GM21619 (cell line): ENCODE measurements at regions not wholly inside any gene's neighbourhood (a gene's known extent, or its start where the extent isn't known, plus 50 kb on each side); places are given as distances from the start of the nearest gene placed in this dataset.

ENCODE experiments used
- ATAC-seq: cut with Tn5 transposase; IDR thresholded peaks from one replicate; pipeline ENCODE4 v1.9.1; 2021; ENCODE audit not compliant: unreplicated experiment

GRCh38 chr3:40642812-40643211, 118.1 kb downstream of the ZNF621 start:
- no peak for ATAC-seq

- ATAC-seq, result no peak
Observed at GRCh38 chr3:40645883-40646282, 121.1 kb downstream of the ZNF621 start.

GRCh38 chr3:40649346-40649745, 124.6 kb downstream of the ZNF621 start:
- ATAC-seq, result no peak

DNA sequence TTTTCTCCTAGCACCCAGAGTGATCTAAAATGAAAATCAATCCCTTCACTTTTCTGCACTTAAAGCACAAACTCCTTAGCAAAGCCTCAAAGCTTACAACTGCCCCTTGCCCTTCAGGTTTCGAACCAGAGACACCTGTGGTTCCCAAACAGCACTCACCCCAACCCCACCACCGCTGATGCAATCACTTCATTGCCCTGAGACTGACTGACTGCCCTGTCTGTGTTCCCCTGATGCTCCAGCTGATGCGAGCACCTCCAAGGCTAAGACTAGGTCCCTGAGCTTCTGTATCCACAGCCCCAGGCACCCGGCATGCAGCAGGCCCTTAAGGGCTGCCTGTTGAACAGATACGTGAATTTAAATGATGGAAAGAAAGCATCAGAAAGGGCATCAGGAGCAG, 127.3 kb downstream of the ZNF621 start:
- ATAC-seq, result no peak

- ATAC-seq, result no peak
Observed at GRCh38 chr3:40653001-40653400, 128.2 kb downstream of the ZNF621 start.

DNA sequence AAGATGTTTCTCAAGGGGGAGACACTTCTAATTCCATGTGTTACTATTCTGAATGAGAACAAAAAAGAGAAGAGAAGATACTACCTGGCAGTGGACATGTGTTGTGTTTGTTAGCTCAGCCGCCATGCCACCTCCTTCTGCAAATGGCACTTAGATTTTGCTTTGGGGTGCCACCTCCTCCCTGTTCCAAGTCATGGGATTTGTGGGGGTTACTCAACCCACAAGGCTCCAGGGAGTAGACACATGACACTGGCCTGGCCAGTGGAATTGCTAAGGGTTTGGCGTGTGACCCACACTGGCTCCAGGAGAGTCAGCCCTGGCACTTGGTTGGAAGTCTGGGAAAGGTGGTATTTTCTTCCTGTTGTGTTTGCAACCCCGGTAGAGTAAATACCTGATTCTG, 129.1 kb downstream of the ZNF621 start:
- ATAC-seq, result no peak

DNA sequence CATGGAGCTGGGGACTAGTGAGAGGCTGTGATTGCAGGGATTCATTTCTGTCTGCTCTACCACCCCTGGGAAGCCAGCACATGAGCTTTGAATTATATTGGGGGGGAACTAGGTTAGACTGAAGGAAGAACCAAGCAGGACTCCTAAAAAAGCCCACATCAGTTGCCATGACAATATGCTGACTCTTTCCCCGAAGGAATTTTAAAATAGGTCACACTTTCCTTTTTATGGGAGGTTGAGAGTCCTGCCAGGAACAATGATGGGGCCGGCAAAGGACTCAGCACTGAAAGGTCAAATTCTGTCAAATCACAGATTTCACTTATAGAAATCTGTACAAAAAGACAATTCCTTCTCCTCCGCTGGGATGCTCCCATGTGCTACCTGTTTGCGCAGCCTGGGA, 130.8 kb downstream of the ZNF621 start:
- ATAC-seq, result no peak

- ATAC-seq, result no peak
Observed at GRCh38 chr3:40657623-40658022, 132.9 kb downstream of the ZNF621 start.

- no peak for ATAC-seq
Observed at GRCh38 chr3:40658305-40658704, 133.5 kb downstream of the ZNF621 start.

GRCh38 chr3:40660554-40660953, 135.8 kb downstream of the ZNF621 start:
- no peak for ATAC-seq

DNA sequence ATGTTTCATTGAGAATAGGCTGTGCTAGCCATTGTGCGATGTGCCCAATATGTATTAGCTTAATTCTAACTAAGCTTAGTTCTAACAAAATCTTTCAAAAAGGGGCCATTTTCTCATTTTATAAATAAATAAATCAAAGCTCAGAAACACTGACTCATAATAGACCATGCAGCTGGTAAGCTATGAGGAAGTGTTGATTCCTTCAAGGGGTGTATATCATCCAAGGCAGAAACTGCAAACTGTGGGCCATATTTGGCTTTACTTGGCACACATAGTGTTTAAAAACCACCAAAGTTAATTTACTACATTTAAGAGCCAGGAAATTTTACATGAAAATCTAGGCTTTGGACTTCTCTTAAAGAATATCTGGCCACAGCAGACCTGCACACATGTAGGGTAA, 136.5 kb downstream of the ZNF621 start:
- no peak for ATAC-seq

DNA sequence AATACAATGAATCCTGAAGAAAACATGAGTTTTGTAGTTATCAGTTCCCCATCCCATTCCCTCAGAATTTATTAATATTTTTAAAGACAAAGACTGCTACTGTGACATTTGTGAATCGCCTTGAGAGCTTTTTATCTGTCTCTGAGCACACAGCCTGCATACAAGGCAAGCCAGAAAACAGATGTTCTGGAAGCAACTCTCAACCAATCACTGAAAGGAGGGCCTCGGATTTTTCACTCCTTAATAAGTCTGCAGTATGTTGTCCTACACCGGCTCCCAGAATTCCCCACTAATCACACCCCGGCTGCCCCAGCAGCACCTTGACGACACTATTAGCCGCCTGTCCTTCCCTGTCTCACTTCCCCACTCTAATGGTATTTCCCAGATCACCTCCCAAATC, 138.5 kb downstream of the ZNF621 start:
- no peak for ATAC-seq

- ATAC-seq, result no peak
Observed at GRCh38 chr3:40669176-40669575, 144.4 kb downstream of the ZNF621 start.

- ATAC-seq, result no peak
Observed at GRCh38 chr3:40672861-40673260, 148.1 kb downstream of the ZNF621 start.

GRCh38 chr3:40677321-40677720, 152.6 kb downstream of the ZNF621 start:
- ATAC-seq, result no peak

GRCh38 chr3:40677749-40678148, 153.0 kb downstream of the ZNF621 start:
- no peak for ATAC-seq

DNA sequence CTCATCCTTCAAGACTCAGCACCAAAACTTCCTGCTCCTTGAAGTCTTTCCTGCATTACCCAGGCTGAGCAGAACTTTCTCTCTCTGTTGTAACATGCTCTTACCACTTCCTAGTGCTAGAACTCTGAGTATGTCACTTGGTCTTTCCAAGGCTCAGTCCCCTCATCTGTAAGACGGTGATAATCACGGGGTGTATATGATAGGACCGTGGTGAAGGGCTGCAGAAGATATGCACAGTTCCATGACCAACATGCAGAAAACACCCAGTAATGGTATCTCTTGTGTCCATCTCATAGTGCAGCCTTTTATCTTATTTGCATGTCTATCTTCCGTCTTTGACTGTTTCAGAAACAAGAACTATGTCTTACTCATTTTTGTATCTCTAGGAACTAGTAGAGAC, 154.5 kb downstream of the ZNF621 start:
- no peak for ATAC-seq

GRCh38 chr3:40680685-40681657, 156.2 kb downstream of the ZNF621 start:
- ATAC-seq, result no peak

GRCh38 chr3:40681658-40682055, 156.9 kb downstream of the ZNF621 start:
- ATAC-seq, result no peak

DNA sequence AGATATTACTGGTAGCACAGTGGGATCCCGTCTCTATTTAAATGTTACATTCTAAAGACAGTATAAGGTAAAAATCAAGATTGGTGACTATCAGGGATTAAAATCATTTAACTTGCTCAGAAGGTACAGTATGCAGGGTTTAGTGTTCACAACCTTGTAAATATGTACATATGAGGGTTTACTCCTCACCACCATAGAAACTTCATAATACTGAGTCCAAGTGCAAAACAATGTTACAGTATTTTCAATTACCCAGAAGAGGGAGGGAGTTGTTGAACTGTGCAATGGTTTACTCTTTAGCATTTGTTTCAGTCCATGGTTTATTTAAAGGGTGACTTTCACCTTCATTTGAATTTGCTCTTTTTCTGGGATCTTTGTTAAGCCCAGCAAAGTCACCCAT, 165.1 kb downstream of the ZNF621 start:
- no peak for ATAC-seq

DNA sequence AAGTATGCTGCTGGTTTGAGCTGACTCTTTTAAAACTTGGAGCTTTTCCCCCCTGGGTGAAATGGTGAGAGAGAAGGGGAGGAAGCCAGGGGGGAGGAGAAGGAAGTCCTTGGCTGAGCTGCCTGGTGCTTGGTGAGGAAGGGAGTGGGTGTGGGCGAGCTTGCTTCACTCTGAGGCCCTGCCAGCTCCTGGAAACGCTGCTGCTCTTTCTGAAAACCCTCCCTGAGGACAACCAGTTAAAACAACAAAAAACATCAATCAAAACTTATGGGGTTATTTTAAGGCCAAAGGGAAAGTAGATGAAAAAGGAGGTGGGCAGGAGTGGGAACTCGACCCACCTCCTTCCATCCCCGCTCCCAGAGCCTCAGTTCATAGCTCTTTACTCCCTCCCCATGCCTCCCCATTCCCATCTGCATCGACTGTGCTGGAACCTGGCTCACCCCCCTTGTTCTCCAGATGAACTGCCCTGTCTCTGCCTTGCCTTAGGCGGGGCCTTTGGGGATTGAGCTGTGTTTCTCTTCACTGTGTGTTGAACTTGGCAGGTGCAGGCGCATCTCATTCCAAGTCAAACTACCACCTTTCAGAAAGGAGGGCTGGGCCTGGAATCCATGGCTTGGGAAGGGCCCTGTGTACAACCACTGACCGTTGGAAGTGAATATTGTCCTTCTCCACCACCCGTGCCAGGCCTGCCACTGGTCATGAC, 166.1 kb downstream of the ZNF621 start:
- ATAC-seq, result no peak

- ATAC-seq, result no peak
Observed at GRCh38 chr3:40691452-40691861, 166.7 kb downstream of the ZNF621 start.
